ENCODE measurements at regions not wholly inside any gene's neighbourhood (a gene's known extent, or its start where the extent isn't known, plus 50 kb on each side); places are given as distances from the start of the nearest gene placed in this dataset.

DNA sequence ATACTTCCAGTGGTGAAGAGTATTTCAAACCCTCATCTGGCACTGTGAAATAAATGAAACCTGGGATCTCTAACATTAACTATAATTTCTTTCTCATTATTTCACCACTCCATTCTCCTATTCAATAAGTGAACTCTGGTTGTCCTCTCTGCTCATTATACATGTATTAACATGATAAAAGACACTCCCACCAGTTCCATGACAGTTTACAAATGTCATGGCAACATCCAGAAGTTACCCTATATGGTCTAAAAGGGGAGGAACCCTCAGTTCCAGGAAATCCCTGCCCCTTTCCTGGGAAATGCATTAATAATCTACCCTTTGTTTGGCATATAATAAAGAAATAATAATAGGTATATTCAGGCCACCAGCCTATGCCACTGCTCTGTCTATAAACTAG lies 62.7 kb upstream of the BRINP3 start:
- H3K36me3 ChIP-seq = no peaks in the 10 kb centered on the region
- TF ChIP-seq POLR2AphosphoS5 (IDR thresholded peaks at IDR 0.05) (no peak), POLR2A (IDR thresholded peaks at IDR 0.05) (no peak)
- TF ChIP-seq, protein P1, sequence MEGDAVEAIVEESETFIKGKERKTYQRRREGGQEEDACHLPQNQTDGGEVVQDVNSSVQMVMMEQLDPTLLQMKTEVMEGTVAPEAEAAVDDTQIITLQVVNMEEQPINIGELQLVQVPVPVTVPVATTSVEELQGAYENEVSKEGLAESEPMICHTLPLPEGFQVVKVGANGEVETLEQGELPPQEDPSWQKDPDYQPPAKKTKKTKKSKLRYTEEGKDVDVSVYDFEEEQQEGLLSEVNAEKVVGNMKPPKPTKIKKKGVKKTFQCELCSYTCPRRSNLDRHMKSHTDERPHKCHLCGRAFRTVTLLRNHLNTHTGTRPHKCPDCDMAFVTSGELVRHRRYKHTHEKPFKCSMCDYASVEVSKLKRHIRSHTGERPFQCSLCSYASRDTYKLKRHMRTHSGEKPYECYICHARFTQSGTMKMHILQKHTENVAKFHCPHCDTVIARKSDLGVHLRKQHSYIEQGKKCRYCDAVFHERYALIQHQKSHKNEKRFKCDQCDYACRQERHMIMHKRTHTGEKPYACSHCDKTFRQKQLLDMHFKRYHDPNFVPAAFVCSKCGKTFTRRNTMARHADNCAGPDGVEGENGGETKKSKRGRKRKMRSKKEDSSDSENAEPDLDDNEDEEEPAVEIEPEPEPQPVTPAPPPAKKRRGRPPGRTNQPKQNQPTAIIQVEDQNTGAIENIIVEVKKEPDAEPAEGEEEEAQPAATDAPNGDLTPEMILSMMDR (IDR thresholded peaks at IDR 0.05) = no peak
- H3K4me3 ChIP-seq = no peak overlapping the region
- no peak for DNase-seq (ENCODE audit: low spot score in 2 of 2)
- intact Hi-C loops (cut with DNase I; ENCODE audit: low total_unique reads) = loop anchor here (5.0 kb wide), 1 partner anchor 283 kb away; no protein-coding TSS in a partner anchor
- no peaks in the 10 kb centered on the region for H3K27me3 ChIP-seq
- H3K4me1 ChIP-seq = no peaks in the 10 kb centered on the region
- H3K9me3 ChIP-seq = no peaks in the 10 kb centered on the region
- H3K27ac ChIP-seq = no peak overlapping the region

DNA sequence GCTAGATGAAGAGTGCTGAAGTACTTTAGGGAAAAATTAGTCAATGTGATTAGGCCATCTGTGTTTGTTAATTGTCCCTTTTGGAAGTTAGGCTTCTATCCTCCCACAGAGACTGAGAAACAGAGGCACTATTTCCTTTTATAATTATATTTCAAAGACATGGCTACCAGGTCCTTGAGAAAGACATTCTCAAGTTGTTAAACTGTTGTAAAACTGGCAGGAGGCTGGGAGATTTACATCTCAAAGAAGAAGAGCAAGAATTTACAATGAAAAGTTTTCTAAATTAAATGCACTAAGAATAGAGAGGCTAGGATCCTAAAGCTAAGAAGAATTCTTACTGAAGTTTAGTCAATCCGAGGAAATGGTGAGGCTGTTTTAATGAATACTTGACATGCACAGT lies 74.0 kb upstream of the BRINP3 start:
- no peak for DNase-seq (ENCODE audit: low spot score in 2 of 2)
- TF ChIP-seq POLR2A (IDR thresholded peaks at IDR 0.05) (no peak), POLR2AphosphoS5 (IDR thresholded peaks at IDR 0.05) (no peak)
- TF ChIP-seq, protein P1 (IDR thresholded peaks at IDR 0.05) = no peak
- H3K27me3 ChIP-seq = no peaks in the 10 kb centered on the region
- no peak overlapping the region for H3K27ac ChIP-seq
- no peak overlapping the region for H3K4me3 ChIP-seq
- H3K9me3 ChIP-seq = no peaks in the 10 kb centered on the region
- H3K36me3 ChIP-seq = no peaks in the 10 kb centered on the region
- no peaks in the 10 kb centered on the region for H3K4me1 ChIP-seq
- intact Hi-C loops (cut with DNase I; ENCODE audit: low total_unique reads) = no loop called here

DNA sequence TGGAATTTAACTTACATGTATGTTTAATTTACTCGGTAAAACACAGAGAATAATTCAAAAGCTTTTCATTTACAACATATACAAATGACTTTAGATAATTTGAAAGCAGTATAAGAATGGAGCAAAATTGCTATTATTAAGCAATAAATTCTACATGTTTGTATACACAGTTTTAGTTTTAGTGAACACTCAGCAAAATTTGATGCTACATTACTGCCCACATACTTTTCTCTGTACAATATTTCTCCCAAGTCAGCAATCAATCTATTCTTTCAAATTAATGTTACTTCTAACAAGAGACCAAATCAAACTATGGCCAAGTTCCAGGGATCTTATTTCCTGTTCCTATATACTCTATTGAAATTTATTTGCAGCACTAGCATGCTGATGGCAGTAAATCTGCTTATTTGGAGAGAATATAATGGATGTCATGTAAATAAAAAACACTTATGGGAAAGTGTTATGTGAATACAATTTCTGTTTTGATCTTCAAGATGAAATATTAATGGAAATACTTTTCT lies 82.6 kb upstream of the BRINP3 start:
- Histone ChIP-seq H3K27me3 (no peaks in the 10 kb centered on the region), H3K4me1 (no peaks in the 10 kb centered on the region), H3K27ac (no peak overlapping the region), H3K36me3 (no peaks in the 10 kb centered on the region), H3K9me3 (peaks cover 7 to 15% of the 10 kb centered on the region in 2 donors), H3K4me3 (no peak overlapping the region)
- intact Hi-C loops (cut with DNase I; ENCODE audit: low total_unique reads) = no loop called here
- TF ChIP-seq POLR2A (IDR thresholded peaks at IDR 0.05) = no peak
- TF ChIP-seq, protein P1 (IDR thresholded peaks at IDR 0.05) = no peak
- no peak for TF ChIP-seq POLR2AphosphoS5 (IDR thresholded peaks at IDR 0.05)
- DNase-seq (ENCODE audit: low spot score in 2 of 2) = no peak

DNA sequence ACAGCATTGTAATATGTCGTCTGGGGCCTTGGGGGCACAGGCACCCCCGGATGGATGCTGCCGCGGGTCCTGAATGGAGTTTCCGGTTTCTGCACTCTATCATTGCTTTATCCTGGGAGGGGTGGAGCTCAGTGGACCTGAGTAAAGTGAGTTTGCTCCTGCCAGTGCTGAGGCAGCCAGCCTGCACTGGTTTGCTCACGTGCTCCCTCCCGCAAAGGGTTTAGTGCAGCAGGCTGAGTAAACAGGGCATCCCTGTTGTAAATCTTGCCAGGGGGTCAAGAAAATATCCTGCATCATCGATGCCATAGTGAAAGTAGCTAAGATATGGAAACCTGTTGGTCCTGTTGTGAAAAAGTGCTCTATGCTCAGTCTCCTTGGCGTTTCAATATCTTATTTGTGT lies 85.6 kb upstream of the BRINP3 start:
- no peak overlapping the region for H3K4me3 ChIP-seq
- H3K4me1 ChIP-seq = no peaks in the 10 kb centered on the region
- H3K27ac ChIP-seq = no peak overlapping the region
- TF ChIP-seq, protein P1 (IDR thresholded peaks at IDR 0.05) = no peak
- TF ChIP-seq POLR2AphosphoS5 (IDR thresholded peaks at IDR 0.05) = no peak
- no peak for TF ChIP-seq POLR2A (IDR thresholded peaks at IDR 0.05)
- no peaks in the 10 kb centered on the region for H3K27me3 ChIP-seq
- no peaks in the 10 kb centered on the region for H3K36me3 ChIP-seq
- H3K9me3 ChIP-seq = peaks cover 7 to 15% of the 10 kb centered on the region in 2 donors
- intact Hi-C loops (cut with DNase I; ENCODE audit: low total_unique reads) = no loop called here
- no peak for DNase-seq (ENCODE audit: low spot score in 2 of 2)

DNA sequence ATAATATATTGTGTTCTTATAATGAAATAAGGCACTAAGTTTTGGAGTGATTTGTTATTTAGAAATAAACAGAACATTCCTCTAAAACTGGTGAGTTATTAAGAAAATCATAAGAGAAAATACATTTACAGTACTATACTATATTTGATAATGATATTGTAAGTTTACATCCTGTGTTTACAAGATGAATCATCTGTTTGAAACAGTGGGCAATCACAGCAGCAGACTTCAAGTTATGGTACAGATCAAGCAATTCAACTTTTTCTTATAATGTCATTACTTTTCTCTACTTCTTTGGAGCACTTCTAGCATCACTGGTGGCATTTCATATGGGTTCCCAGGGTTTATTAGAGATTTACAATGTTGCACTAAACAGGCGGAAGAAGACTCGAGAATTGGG lies 86.5 kb upstream of the BRINP3 start:
- Histone ChIP-seq H3K4me1 (no peaks in the 10 kb centered on the region), H3K27ac (no peak overlapping the region), H3K36me3 (no peaks in the 10 kb centered on the region), H3K9me3 (peaks cover 7 to 15% of the 10 kb centered on the region in 2 donors), H3K4me3 (no peak overlapping the region), H3K27me3 (no peaks in the 10 kb centered on the region)
- TF ChIP-seq POLR2A (IDR thresholded peaks at IDR 0.05) = no peak
- no peak for TF ChIP-seq POLR2AphosphoS5 (IDR thresholded peaks at IDR 0.05)
- TF ChIP-seq, protein P1 (IDR thresholded peaks at IDR 0.05) = no peak
- intact Hi-C loops (cut with DNase I; ENCODE audit: low total_unique reads) = no loop called here
- no peak for DNase-seq (ENCODE audit: low spot score in 2 of 2)
